Activated B cell treated with CpG ODN at 0.5 μM for 24 hours (primary cell): ENCODE measurements at regions not wholly inside any gene's neighbourhood (a gene's known extent, or its start where the extent isn't known, plus 50 kb on each side); places are given as distances from the start of the nearest gene placed in this dataset.

ENCODE experiments used
- ATAC-seq: fragments of 200-7000 bp; cut with Tn5 transposase; one replicate; pipeline ENCODE4 v1.10.0; 2021; ENCODE audit warnings: low read depth, mild to moderate bottlenecking, moderate library complexity
- CTCF ChIA-PET: fragments of 350-600 bp; sonication (Branson Sonifier 250); formaldehyde crosslinking; loops from one replicate; lab custom pipeline; 2021; ENCODE audit warnings: antibody characterized with exemption; lab: Charles Lee
- POLR2A ChIA-PET: fragments of 350-600 bp; sonication (Branson Sonifier 250); formaldehyde crosslinking; loops from one replicate; lab custom pipeline; 2021; ENCODE audit warnings: antibody characterized with exemption; lab: Charles Lee
- DNase-seq: peaks from one replicate; pipeline ENCODE4 v3.0.0; 2022
- H3K27ac Mint-ChIP-seq: one replicate; pipeline ENCODE4 v1.8.0; 2020; ENCODE audit warnings: mixed read lengths
- H3K27me3 Mint-ChIP-seq: one replicate; pipeline ENCODE4 v1.8.0; 2021; ENCODE audit warnings: mixed read lengths
- H3K36me3 Mint-ChIP-seq: one replicate; pipeline ENCODE4 v1.8.0; 2021; ENCODE audit warnings: low read depth, mixed read lengths
- H3K4me1 Mint-ChIP-seq: one replicate; pipeline ENCODE4 v1.8.0; 2021; ENCODE audit warnings: mixed read lengths
- H3K4me3 Mint-ChIP-seq: one replicate; pipeline ENCODE4 v1.8.0; 2020; ENCODE audit warnings: mild to moderate bottlenecking, mixed read lengths
- H3K9me3 Mint-ChIP-seq: one replicate; pipeline ENCODE4 v1.8.0; 2020; ENCODE audit warnings: mixed read lengths
- intact Hi-C: fragments of 100-400 bp; cut with micrococcal nuclease; formaldehyde crosslinking; loops from one replicate; pipeline ENCODE4 v1.15.1; 2024
- TF ChIP-seq, protein P1 (sequence below): fragments of 200-600 bp; IDR thresholded peaks from one replicate; pipeline ENCODE4 v1.8.0; 2022; ENCODE audit warnings: antibody characterized with exemption, mild to moderate bottlenecking

DNA sequence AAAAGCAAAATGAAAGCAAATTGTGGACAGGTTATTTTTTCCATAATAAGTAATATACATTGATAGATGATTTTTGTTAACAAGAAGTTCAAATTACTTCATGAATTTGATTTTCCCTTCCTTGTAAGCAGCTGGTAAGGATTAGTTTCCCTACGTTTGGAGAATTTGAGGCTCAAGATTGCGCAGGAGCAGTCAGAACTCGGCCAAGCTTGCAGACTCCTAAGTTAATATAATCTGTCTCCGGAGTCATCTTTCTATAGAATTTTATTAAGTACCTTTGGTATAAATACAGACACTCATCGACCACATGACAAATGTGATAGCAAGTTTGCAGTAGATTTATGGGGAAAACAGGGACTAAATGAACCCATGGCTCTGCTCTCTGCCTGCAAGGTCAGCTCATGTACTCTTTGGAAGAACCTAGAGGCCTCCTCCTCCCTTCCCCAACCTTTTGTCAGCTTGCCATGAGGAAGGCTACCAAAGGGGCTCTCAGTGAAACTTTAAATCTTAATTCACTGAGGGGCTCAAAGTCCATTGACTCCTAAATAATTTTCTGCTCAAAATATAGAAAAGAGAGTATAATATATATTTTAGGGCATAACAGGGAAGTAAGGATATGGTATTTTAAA, 89.2 kb upstream of the CTTNBP2 start:
- no peak for DNase-seq
- intact Hi-C loops: no loop called here
- H3K4me1 Mint-ChIP-seq: no peaks in the 10 kb centered on the region
- peaks cover 2% of the 10 kb centered on the region for H3K9me3 Mint-ChIP-seq
- TF ChIP-seq, protein P1, sequence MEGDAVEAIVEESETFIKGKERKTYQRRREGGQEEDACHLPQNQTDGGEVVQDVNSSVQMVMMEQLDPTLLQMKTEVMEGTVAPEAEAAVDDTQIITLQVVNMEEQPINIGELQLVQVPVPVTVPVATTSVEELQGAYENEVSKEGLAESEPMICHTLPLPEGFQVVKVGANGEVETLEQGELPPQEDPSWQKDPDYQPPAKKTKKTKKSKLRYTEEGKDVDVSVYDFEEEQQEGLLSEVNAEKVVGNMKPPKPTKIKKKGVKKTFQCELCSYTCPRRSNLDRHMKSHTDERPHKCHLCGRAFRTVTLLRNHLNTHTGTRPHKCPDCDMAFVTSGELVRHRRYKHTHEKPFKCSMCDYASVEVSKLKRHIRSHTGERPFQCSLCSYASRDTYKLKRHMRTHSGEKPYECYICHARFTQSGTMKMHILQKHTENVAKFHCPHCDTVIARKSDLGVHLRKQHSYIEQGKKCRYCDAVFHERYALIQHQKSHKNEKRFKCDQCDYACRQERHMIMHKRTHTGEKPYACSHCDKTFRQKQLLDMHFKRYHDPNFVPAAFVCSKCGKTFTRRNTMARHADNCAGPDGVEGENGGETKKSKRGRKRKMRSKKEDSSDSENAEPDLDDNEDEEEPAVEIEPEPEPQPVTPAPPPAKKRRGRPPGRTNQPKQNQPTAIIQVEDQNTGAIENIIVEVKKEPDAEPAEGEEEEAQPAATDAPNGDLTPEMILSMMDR: no peak
- no peak overlapping the region for H3K27ac Mint-ChIP-seq
- no peak overlapping the region for H3K4me3 Mint-ChIP-seq
- no peak for ATAC-seq
- no peaks in the 10 kb centered on the region for H3K27me3 Mint-ChIP-seq
- ChIA-PET CTCF (no interaction called here), POLR2A (no interaction called here)
- no peaks in the 10 kb centered on the region for H3K36me3 Mint-ChIP-seq

DNA sequence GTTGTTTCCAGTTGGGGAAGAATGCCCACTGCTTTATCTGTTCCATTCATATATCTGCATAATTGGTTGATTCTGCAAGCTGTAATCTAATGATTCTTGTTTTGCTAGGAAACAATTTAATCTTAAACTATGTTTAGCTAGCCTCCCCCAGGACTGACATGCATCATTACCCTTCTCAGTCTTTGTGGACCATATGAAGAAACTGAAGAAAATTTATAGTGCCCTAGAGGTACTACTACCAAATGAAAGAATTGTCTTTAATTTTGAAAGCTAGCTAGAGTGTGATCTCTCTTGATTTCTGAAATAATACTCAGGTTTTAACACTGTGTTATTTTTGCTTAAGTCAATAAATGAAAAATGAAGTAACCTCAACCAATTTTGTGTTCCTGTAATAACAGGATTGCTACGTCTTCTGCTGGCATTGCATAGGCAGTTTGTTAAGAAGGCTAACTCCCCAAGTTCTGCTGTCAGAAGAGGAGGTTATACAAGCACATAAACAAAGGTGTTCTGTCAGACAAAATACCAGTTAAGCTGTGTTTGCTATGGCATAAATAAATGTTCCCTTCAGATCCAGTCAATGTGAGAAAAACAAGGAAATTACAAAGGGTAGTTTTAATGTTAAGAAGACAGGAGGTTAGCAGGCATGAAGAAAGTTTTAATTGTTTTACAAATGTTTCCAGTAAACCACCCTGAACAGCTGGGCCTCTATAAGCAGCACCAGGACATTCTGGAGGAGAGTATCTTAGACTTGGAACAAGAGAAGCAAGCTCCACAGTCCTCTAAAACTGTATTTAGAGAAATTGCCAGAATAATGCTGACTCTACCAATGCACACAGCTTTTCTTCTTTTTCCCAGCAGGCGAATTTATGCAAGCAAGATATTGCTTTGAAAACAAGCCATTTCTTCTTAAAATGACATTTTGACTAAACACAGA, 90.3 kb upstream of the CTTNBP2 start:
- intact Hi-C loops: no loop called here

DNA sequence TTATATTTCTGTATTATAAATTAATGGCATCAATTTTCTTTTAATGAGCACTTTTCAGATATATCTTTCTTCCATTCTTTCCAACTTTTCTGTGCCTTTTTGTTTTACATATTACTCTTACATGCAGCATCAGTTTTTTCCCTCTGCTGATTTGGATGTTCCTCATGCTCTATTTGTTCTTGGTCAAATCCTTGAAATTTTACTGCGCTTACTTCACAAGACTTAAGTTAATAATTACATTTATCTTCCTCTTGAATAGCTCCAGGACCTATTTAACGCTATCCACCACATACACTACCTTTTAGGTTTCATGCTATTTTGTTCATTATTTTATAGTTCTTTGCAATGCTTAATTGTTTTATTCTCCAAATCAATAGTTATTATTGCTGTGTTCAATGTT, 97.6 kb upstream of the CTTNBP2 start:
- TF ChIP-seq, protein P1: no peak
- H3K27ac Mint-ChIP-seq: no peak overlapping the region
- peaks cover 2% of the 10 kb centered on the region for H3K9me3 Mint-ChIP-seq
- H3K36me3 Mint-ChIP-seq: no peaks in the 10 kb centered on the region
- H3K27me3 Mint-ChIP-seq: no peaks in the 10 kb centered on the region
- no peak overlapping the region for H3K4me3 Mint-ChIP-seq
- H3K4me1 Mint-ChIP-seq: no peaks in the 10 kb centered on the region
- POLR2A ChIA-PET: no interaction called here
- no peak for ATAC-seq
- CTCF ChIA-PET: no interaction called here
- intact Hi-C loops: no loop called here
- DNase-seq: no peak

More for the DNA sequence above, 90.3 kb upstream of the CTTNBP2 start:
- TF ChIP-seq, protein P1: no peak
- H3K36me3 Mint-ChIP-seq: no peaks in the 10 kb centered on the region
- H3K27me3 Mint-ChIP-seq: no peaks in the 10 kb centered on the region
- ChIA-PET CTCF (no interaction called here), POLR2A (no interaction called here)
- H3K9me3 Mint-ChIP-seq: peaks cover 2% of the 10 kb centered on the region
- H3K4me1 Mint-ChIP-seq: no peaks in the 10 kb centered on the region
- no peak overlapping the region for H3K4me3 Mint-ChIP-seq
- H3K27ac Mint-ChIP-seq: no peak overlapping the region
- no peak for DNase-seq
- ATAC-seq: no peak

DNA sequence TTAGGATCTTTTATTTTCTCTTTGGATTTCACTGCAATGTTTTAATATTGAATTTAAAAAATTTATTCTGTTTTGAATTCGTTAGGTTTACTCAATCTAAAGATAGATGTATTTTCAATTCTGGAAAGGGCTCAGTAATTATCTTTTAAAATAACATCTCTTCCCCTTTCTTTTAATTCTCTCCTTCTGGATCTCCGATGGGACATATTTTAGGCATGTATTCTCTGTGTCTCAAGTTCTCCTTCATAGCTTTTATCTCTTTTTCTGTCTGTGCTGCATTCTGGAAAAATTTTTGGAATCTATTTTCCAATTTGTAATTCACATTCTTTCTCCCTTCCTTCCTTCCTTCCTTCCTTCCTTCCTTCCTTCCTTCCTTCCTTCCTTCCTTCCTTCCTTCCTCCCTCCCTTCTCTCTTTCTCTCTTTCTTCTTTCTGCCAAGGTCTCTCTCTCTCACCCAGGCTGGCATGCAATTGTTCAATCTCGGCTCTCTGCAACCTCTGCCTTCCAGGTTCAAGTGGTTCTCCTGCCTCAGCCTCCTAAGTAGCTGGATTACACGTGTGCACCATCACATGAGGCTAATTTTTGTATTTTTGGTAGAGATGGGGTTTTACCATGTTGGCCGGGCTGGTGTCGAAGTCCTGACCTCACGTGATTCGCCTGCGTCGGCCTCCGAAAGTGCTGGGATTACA, 98.5 kb upstream of the CTTNBP2 start:
- Mint-ChIP-seq H3K27ac (no peak overlapping the region), H3K4me3 (no peak overlapping the region), H3K36me3 (no peaks in the 10 kb centered on the region), H3K4me1 (no peaks in the 10 kb centered on the region), H3K27me3 (no peaks in the 10 kb centered on the region), H3K9me3 (peaks cover under 1% of the 10 kb centered on the region)
- TF ChIP-seq, protein P1: no peak
- POLR2A ChIA-PET: no interaction called here
- intact Hi-C loops: no loop called here
- ATAC-seq (no peak), DNase-seq (no peak)
- CTCF ChIA-PET: no interaction called here

DNA sequence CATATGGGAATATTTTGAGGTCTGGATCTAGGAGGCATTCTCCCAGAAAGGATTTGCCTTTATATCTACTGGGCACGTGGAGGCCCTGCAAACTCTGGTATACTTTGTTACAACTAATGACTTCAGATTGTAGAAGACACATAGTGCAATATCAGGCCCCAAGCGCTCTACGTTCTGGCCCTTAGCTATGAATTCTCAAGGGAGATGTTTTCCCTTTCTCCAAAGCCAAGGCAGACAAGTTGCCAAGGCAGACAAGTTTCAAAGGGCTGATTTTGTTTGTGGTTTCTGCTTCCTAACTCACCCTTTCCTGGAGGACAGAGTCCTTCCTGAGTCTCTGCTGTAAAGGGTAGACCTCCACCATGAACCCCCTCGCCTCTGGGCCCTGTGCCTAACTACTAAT, 99.4 kb upstream of the CTTNBP2 start:
- no peaks in the 10 kb centered on the region for H3K9me3 Mint-ChIP-seq
- POLR2A ChIA-PET: no interaction called here
- H3K27me3 Mint-ChIP-seq: no peaks in the 10 kb centered on the region
- ATAC-seq (no peak), DNase-seq (no peak)
- no peaks in the 10 kb centered on the region for H3K4me1 Mint-ChIP-seq
- H3K4me3 Mint-ChIP-seq: no peak overlapping the region
- TF ChIP-seq, protein P1: no peak
- H3K27ac Mint-ChIP-seq: no peak overlapping the region
- intact Hi-C loops: no loop called here
- H3K36me3 Mint-ChIP-seq: no peaks in the 10 kb centered on the region
- CTCF ChIA-PET: no interaction called here
